ENCODE measurements at regions not wholly inside any gene's neighbourhood (a gene's known extent, or its start where the extent isn't known, plus 50 kb on each side); places are given as distances from the start of the nearest gene placed in this dataset.
A peak's percentile ranks its signal among the peaks of the same experiment; 100 is the strongest.
"Not testable (repeated sequence)": the region's sequence is repeated elsewhere in the genome, so short reads cannot be mapped to it uniquely, and the experiment has no call there.

DNA sequence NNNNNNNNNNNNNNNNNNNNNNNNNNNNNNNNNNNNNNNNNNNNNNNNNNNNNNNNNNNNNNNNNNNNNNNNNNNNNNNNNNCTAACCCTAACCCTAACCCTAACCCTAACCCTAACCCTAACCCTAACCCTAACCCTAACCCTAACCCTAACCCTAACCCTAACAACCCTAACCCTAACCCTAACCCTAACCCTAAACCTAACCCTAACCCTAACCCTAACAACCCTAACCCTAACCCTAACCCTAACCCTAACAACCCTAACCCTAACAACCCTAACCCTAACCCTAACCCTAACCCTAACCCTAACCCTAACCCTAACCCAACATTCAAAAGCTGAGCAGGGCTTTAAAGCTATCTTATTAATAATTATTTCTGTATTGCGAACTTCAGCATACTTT lies 182.5 kb upstream of the FAM20C start:
- H3K4me1 ChIP-seq; DNase-seq; H3K4me3 ChIP-seq; H3K27me3 ChIP-seq (ENCODE audit: low read depth); H3K36me3 ChIP-seq; ATAC-seq; H3K9me3 ChIP-seq; H3K27ac ChIP-seq; intact Hi-C loops (cut with DNase I): not testable (repeated sequence)

- DNase-seq: peak; percentile 20
- H3K4me3 ChIP-seq; H3K4me1 ChIP-seq; ATAC-seq; H3K27me3 ChIP-seq (ENCODE audit: low read depth); H3K9me3 ChIP-seq; H3K27ac ChIP-seq; intact Hi-C loops (cut with DNase I); H3K36me3 ChIP-seq: not testable (repeated sequence)
Measured at GRCh38 chr7:32565-33280, 159.6 kb upstream of the FAM20C start.

- H3K4me3 ChIP-seq; H3K36me3 ChIP-seq; H3K27me3 ChIP-seq (ENCODE audit: low read depth); H3K4me1 ChIP-seq; H3K9me3 ChIP-seq; intact Hi-C loops (cut with DNase I): not testable (repeated sequence)
- peak overlapping the region; percentile 11 for H3K27ac ChIP-seq
- ATAC-seq (peak in 1 of 2 donors; percentile 24), DNase-seq (peak; percentile 48)
Measured at GRCh38 chr7:35121-35541, 157.2 kb upstream of the FAM20C start.

DNA sequence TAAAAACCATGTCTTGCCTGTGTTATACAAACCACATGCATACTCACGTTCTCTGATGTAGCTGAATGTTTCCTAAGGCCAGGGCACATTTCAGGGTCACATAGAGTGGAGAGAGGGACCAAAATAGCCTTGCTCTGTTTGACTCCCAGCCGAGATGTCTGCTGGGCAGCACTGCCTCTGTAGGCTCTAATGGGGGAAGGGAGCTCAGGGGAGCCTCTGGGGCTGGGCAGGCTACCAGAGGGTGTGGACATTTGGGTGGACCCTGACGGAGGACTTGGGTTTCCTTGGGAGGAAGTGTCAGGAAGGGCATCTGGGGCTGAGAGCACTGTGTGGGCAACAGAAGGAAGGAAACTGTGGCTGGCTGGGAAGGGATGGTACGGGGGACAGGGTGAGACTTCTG lies 155.8 kb upstream of the FAM20C start:
- H3K4me3 ChIP-seq; DNase-seq; intact Hi-C loops (cut with DNase I); H3K27ac ChIP-seq; H3K4me1 ChIP-seq; H3K9me3 ChIP-seq; H3K36me3 ChIP-seq; H3K27me3 ChIP-seq (ENCODE audit: low read depth): not testable (repeated sequence)
- peak; percentile 15 to 40 for ATAC-seq

GRCh38 chr7:37656-38055 lies 154.7 kb upstream of the FAM20C start:
- H3K4me1 ChIP-seq: peaks cover 12% of the 10 kb centered on the region
- intact Hi-C loops (cut with DNase I); ATAC-seq; H3K27ac ChIP-seq; H3K27me3 ChIP-seq (ENCODE audit: low read depth); H3K36me3 ChIP-seq; H3K4me3 ChIP-seq; H3K9me3 ChIP-seq: not testable (repeated sequence)
- DNase-seq: peak; percentile 8

DNA sequence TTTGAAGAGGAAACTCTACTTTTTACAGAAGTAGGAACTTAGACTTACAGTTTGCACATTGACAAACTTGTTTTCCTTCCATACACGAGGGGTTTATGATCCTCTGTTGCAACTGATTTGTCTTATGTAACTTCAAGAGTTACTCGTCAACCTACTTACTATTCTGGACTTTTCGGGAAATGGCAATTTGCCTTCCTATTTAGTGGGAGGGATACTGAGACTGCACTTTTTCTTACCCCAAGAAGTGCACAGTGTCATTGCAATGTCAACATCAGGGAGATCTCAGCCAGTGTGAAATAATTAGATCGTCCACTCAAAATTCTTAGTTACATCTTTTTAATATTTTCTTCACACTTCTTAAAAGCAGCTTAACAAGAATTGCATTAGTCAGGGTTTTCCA lies 153.9 kb upstream of the FAM20C start:
- peak; percentile 59 to 73 for ATAC-seq

GRCh38 chr7:39984-40740 lies 152.2 kb upstream of the FAM20C start:
- DNase-seq (peak; percentile 57), ATAC-seq (peak; percentile 70 to 76)
- H3K9me3 ChIP-seq; intact Hi-C loops (cut with DNase I); H3K27ac ChIP-seq; H3K4me3 ChIP-seq; H3K27me3 ChIP-seq (ENCODE audit: low read depth); H3K36me3 ChIP-seq: not testable (repeated sequence)
- peaks cover 12% of the 10 kb centered on the region for H3K4me1 ChIP-seq
- TF ChIP-seq, protein P1, sequence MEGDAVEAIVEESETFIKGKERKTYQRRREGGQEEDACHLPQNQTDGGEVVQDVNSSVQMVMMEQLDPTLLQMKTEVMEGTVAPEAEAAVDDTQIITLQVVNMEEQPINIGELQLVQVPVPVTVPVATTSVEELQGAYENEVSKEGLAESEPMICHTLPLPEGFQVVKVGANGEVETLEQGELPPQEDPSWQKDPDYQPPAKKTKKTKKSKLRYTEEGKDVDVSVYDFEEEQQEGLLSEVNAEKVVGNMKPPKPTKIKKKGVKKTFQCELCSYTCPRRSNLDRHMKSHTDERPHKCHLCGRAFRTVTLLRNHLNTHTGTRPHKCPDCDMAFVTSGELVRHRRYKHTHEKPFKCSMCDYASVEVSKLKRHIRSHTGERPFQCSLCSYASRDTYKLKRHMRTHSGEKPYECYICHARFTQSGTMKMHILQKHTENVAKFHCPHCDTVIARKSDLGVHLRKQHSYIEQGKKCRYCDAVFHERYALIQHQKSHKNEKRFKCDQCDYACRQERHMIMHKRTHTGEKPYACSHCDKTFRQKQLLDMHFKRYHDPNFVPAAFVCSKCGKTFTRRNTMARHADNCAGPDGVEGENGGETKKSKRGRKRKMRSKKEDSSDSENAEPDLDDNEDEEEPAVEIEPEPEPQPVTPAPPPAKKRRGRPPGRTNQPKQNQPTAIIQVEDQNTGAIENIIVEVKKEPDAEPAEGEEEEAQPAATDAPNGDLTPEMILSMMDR (IDR thresholded peaks at IDR 0.05): peak; percentile 26

More for the DNA sequence above, 153.9 kb upstream of the FAM20C start:
- H3K4me3 ChIP-seq; H3K27me3 ChIP-seq (ENCODE audit: low read depth); H3K27ac ChIP-seq; H3K9me3 ChIP-seq; H3K36me3 ChIP-seq; DNase-seq; intact Hi-C loops (cut with DNase I): not testable (repeated sequence)
- peaks cover 12% of the 10 kb centered on the region for H3K4me1 ChIP-seq

DNA sequence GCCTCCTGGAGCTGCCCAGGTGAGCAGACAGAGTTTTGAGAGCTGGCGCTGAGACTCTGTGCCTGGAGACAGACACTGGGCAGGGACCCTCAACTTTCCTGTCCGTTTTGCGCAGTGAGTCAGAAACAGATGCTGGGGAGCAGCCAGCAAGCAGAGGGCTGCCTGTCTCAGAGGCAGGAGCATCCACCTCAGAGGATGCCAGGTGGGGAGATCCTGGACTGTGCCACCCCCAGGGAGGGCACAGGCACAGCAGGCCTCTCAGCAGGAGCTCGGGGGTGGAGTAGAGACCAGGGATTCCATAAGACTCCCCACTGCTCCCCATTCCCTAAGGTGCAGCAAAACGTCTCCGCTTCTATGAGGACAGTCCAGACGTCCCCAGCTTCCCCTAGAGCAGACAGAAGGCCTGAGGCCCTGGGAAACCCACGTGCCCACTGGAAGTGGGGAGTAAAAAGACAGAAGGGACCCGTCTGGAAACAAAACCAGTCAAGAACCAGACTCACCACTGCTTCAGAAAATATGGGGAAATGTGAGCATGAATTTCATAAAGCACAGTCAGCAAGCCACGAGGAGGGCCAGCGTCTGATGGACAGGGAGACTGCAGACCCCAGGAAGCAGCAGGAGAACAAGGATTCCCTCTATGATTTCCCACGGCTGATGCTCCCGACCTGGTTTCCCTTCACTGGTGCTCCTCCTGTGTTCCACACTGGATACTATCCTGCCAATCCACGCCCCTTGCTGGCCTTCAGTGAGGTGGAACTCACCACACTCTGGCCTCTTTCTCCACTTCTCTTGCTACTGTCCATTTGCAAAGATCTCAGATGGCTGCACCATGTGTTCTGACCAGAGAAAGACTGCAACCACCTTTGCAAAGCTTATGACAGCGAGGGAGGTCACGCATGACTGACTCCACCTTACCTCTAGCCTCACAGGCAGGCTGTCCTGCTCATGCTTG lies 151.3 kb upstream of the FAM20C start:
- Histone ChIP-seq H3K27me3 (ENCODE audit: low read depth) (peaks cover 6% of the 10 kb centered on the region), H3K4me1 (peaks cover 12% of the 10 kb centered on the region), H3K9me3 (no peaks in the 10 kb centered on the region), H3K4me3 (no peak overlapping the region), H3K36me3 (no peaks in the 10 kb centered on the region), H3K27ac (no peak overlapping the region)
- intact Hi-C loops (cut with DNase I): no loop called here
- DNase-seq: peak; percentile 49
- TF ChIP-seq, protein P1 (IDR thresholded peaks at IDR 0.05): no peak
- no peak for ATAC-seq

All from lower lobe of right lung (tissue), 2 donors.